Hematopoietic multipotent progenitor cell (in vitro differentiated cells): ENCODE measurements at regions not wholly inside any gene's neighbourhood (a gene's known extent, or its start where the extent isn't known, plus 50 kb on each side); places are given as distances from the start of the nearest gene placed in this dataset.
"Not testable (repeated sequence)": the region's sequence is repeated elsewhere in the genome, so short reads cannot be mapped to it uniquely, and the experiment has no call there.

ENCODE experiments used
- DNase-seq, 3 donors: peaks; one replicate each; pipeline ENCODE4 v3.0.0-alpha.2; 2011 to 2015; ENCODE audit warnings: low read depth in 2 of 3, low spot score in 2 of 3

DNA sequence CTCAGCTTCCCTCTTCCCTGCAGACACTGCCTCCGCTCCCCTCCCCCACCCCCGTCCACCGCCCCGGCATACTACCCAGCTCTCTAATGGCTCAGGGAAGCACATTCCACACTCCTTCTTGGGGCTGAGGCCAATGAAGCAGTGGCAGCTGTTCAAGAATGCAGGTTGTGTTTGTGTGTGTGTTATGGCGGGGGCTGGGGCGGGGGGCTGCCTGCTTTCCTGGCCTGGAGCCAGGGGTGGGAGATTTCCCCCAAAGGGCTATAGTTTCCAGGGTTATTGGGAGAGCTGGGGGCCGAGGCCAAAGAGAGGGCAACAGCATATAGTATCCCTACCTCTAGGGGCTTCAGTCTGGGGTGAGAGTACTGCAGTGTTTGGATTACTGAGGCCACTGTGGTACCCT is 149.4 kb downstream of the EFNB1 start:
- no peak for DNase-seq

DNA sequence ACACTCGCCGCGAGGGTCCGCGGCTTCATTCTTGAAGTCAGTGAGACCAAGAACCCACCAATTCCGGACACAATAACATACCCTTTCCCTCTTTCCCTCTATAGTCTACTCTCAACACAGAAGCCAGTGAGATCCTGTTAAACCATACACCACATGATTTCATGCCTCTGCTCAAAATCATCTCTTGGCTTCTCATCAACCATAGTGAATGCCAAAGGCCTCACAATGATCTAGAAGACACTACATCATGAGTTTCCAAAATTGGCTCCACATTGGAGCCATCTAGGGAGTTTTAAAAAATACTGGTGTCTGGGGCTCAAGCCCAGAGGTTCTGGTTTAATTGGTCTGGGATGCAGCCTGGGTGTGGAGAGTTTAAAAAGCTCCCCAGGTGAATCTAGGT is 124.5 kb downstream of the EFNB1 start:
- no peak for DNase-seq

GRCh38 chrX:68951942-68952619 is 123.3 kb downstream of the EFNB1 start:
- DNase-seq, result not testable (repeated sequence)

- DNase-seq, result no peak
These were observed 122.1 kb downstream of the EFNB1 start for GRCh38 chrX:68950937-68951336.

GRCh38 chrX:68947882-68948605 is 119.2 kb downstream of the EFNB1 start:
- no peak for DNase-seq

GRCh38 chrX:68945603-68946228 is 116.9 kb downstream of the EFNB1 start:
- peak in 1 of 3 donors; percentile 6 for DNase-seq

- no peak for DNase-seq
These were observed 116.3 kb downstream of the EFNB1 start for GRCh38 chrX:68945081-68945602.

DNA sequence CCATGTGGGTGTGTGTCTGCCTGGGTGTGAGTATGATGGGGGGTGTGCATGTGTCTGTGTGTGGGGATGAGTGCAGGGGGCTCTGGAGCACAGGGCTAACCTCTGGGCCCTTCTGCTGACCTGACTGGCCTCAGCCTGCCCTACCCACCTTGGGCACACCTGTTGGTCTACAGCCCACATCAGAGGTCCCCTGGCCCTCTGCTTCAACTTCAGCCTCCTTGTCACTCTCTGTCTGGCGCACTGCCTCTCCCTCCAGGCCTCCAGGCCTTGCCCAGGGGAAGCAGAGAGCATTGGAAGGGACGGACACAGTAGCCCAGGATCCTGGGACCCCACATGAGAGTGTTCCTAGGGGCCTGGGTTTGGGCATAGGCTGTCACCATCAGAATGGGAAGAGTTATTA is 115.4 kb downstream of the EFNB1 start:
- no peak for DNase-seq

GRCh38 chrX:68942840-68943239 is 114.0 kb downstream of the EFNB1 start:
- DNase-seq, result no peak

- no peak for DNase-seq
These were observed 113.3 kb downstream of the EFNB1 start for GRCh38 chrX:68942104-68942503.

- DNase-seq, result no peak
These were observed 112.6 kb downstream of the EFNB1 start for GRCh38 chrX:68941385-68941952.

DNA sequence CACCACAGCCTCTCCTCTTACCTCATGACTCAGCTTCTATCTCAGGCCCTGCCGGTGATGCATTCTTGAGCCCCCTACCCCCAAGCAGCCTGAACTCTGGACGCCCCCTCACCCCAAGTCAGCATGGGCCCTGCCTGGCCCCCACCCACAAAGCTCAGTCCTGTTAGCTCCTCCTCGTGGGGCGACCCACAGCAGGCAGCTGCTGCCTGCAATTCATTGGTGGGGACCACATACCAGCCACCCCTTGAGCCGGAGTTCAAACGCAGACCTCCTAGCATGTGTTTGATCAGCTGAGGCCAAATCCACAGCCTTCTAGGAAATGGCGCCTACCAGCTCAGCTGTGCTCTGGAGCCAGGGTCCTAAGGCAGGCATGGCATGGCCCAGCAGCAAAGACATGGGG is 111.8 kb downstream of the EFNB1 start:
- no peak for DNase-seq

GRCh38 chrX:68939868-68940267 is 111.0 kb downstream of the EFNB1 start:
- no peak for DNase-seq

GRCh38 chrX:68938244-68939004 is 109.6 kb downstream of the EFNB1 start:
- DNase-seq, result no peak

DNA sequence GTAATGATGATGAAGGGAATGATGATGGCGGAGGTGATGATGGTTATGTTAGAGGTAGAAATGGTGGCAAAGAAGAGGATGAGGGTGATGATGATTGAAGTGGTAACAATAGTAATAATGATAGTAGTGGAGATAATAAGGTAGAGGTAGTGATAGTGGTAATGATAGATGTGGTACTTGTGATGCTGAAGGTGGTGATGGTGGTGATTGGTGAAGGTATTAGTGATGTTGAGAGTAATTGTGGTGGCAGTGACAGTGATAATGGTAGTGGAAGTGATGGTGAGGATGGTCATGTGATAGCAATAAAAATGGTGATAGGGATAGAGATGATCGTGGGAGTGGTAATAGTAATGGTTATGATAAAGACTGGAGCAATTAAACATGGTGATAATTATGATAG is 108.8 kb downstream of the EFNB1 start:
- no peak for DNase-seq

GRCh38 chrX:68936608-68937007 is 107.8 kb downstream of the EFNB1 start:
- DNase-seq, result no peak

GRCh38 chrX:68936126-68936525 is 107.3 kb downstream of the EFNB1 start:
- DNase-seq, result no peak

GRCh38 chrX:68935362-68935761 is 106.5 kb downstream of the EFNB1 start:
- DNase-seq, result no peak

- DNase-seq, result no peak
These were observed 106.1 kb downstream of the EFNB1 start for GRCh38 chrX:68934922-68935321.

GRCh38 chrX:68934421-68934820 is 105.6 kb downstream of the EFNB1 start:
- no peak for DNase-seq

DNA sequence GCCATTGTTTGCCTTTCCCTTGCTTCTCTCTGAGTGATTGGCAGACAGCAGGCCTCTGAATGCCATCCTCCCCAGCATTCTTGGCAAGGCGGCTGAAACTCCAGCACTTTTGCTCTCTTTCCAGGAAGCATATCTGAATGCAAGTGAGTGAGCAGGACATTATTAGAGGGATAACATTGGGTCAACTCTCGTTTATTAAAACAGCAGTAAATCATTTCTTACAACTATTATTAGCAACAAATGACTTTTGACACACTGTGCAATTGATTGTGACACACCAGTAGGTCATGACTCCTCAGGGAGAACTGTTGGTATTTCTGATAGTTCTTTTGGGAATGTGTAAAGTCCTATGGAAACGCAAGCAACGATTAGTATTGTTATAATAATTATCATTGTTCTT is 103.8 kb downstream of the EFNB1 start:
- no peak for DNase-seq
